Kidney (tissue), 13 donors: ENCODE measurements at regions not wholly inside any gene's neighbourhood (a gene's known extent, or its start where the extent isn't known, plus 50 kb on each side); places are given as distances from the start of the nearest gene placed in this dataset.

Experiments
- DNase-seq, 5 donors: peaks; one replicate each; pipeline ENCODE4 v3.0.0-alpha.2; 2013 to 2020
- FAIRE-seq: peaks from 2 replicates; lab custom pipeline; 2012; peaks lifted over from hg19 to GRCh38; lab: Jason Lieb, UNC
- H3K27ac ChIP-seq, 2 donors: one replicate each; pipeline ENCODE4 v1.7.0; 2013; ENCODE audit warnings: low read depth in 2 of 2, low read length in 2 of 2, inconsistent platforms in 1 of 2
- H3K27me3 ChIP-seq: one replicate; pipeline ENCODE4 v1.7.1; 2013; ENCODE audit warnings: low read length, inconsistent platforms; ENCODE audit not compliant: control insufficient read depth, insufficient read depth
- H3K36me3 ChIP-seq, 3 donors: one replicate each; pipeline versions ENCODE4 v1.7.0 to v1.7.1; 2013; ENCODE audit warnings: low read length in 3 of 3, control low read depth in 1 of 3, inconsistent platforms in 1 of 3; ENCODE audit not compliant: insufficient read depth in 3 of 3, control insufficient read depth in 2 of 3
- H3K4me1 ChIP-seq, 3 donors: one replicate each; pipeline versions ENCODE4 v1.7.0 to v1.7.1; 2013; ENCODE audit warnings: low read length in 3 of 3, inconsistent platforms in 1 of 3, low read depth in 1 of 3; ENCODE audit not compliant: control insufficient read depth in 2 of 3, insufficient read depth in 2 of 3
- H3K4me3 ChIP-seq, 3 donors: one replicate each; pipeline versions ENCODE4 v1.7.0 to v1.8.1; 2013; ENCODE audit warnings: low read length in 3 of 3, control low read depth in 1 of 3, inconsistent platforms in 1 of 3
- H3K9ac ChIP-seq, 3 donors: one replicate each; pipeline versions ENCODE4 v1.7.0 to v1.7.1; 2013; ENCODE audit warnings: low read length in 3 of 3, control low read depth in 1 of 3, inconsistent platforms in 1 of 3
- H3K9me3 ChIP-seq, 3 donors: one replicate each; pipeline versions ENCODE4 v1.7.0 to v1.7.1; 2013; ENCODE audit warnings: low read length in 3 of 3, control low read depth in 1 of 3, inconsistent platforms in 1 of 3; ENCODE audit not compliant: control insufficient read depth in 2 of 3, insufficient read depth in 1 of 3
- intact Hi-C: fragments of 100-400 bp; cut with DNase I; formaldehyde crosslinking; loops from one replicate; pipeline ENCODE4 v1.11.1; 2022
- TF ChIP-seq, protein P1 (sequence below): IDR thresholded peaks from 3 replicates; pipeline ENCODE4 v1.5.1; 2012; ENCODE audit warnings: mild to moderate bottlenecking, moderate library complexity, borderline replicate concordance; ENCODE audit not compliant: insufficient read depth; ENCODE audit errors: extremely low read depth
- donor health status: control.
- donor health status: control.
- donor health status: control.
- donor health status: control.
- donor health status: control.
- donor health status: DM: yes; HTN: yes; CAD: no.
- donor health status: Normal renal cell carcinoma (clear cell type).

- no peak overlapping the region for H3K9ac ChIP-seq
- FAIRE-seq (no peak), DNase-seq (no peak)
- H3K4me1 ChIP-seq, result no peaks in the 10 kb centered on the region
- H3K36me3 ChIP-seq, result no peaks in the 10 kb centered on the region
- H3K4me3 ChIP-seq, result no peak overlapping the region
- H3K27ac ChIP-seq, result no peak overlapping the region
- H3K9me3 ChIP-seq, result peaks cover 0 to 8% (median 0%) of the 10 kb centered on the region in 3 donors
- H3K27me3 ChIP-seq, result no peaks in the 10 kb centered on the region
- TF ChIP-seq, protein P1, sequence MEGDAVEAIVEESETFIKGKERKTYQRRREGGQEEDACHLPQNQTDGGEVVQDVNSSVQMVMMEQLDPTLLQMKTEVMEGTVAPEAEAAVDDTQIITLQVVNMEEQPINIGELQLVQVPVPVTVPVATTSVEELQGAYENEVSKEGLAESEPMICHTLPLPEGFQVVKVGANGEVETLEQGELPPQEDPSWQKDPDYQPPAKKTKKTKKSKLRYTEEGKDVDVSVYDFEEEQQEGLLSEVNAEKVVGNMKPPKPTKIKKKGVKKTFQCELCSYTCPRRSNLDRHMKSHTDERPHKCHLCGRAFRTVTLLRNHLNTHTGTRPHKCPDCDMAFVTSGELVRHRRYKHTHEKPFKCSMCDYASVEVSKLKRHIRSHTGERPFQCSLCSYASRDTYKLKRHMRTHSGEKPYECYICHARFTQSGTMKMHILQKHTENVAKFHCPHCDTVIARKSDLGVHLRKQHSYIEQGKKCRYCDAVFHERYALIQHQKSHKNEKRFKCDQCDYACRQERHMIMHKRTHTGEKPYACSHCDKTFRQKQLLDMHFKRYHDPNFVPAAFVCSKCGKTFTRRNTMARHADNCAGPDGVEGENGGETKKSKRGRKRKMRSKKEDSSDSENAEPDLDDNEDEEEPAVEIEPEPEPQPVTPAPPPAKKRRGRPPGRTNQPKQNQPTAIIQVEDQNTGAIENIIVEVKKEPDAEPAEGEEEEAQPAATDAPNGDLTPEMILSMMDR, result no peak
- intact Hi-C loops, result no loop called here
Measured at GRCh38 chr9:108684288-108685025, 171.3 kb downstream of the ACTL7B start.

- no peak for FAIRE-seq
- DNase-seq, result no peak
- H3K27me3 ChIP-seq, result no peaks in the 10 kb centered on the region
- H3K4me3 ChIP-seq, result no peak overlapping the region
- no peak overlapping the region for H3K27ac ChIP-seq
- H3K36me3 ChIP-seq, result no peaks in the 10 kb centered on the region
- H3K4me1 ChIP-seq, result no peaks in the 10 kb centered on the region
- H3K9ac ChIP-seq, result no peak overlapping the region
- TF ChIP-seq, protein P1, result no peak
- intact Hi-C loops, result no loop called here
- H3K9me3 ChIP-seq, result peaks cover 0 to 5% (median 0%) of the 10 kb centered on the region in 3 donors
Measured at GRCh38 chr9:108683245-108683644, 172.5 kb downstream of the ACTL7B start.

DNA sequence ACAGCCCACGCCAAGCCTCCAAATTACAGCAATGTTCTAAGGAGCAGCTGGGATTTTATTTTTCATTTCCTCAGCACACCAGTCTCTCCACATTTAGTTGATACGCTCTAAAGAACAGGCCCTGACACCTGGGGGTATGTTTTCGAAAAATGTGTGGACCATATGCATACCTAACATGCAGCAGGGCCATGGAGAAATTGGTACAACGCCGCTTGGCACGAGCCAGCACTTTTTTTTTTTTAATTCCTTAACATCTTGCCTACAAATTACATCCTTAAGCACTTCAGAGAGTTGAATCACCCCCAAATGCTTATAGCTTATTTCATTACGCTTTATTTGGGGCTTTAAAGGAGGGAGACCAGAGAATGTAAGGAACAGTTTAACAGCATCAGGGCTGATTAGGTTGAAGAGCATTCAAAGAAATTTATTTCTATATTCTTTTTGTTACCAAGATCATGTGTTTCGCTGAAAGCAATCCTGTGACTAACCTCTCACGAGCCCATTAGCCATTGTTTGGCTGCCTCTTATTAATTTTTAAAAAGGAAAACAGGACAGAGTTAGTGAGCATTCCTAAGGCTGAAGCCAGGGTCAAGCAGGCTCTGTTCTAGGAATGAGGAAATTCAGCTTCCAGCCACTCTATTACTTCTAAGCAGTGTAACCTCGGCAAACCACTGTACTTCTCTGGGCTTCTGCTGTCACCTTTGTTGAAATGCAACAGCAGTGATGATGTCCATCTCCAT is 173.8 kb downstream of the ACTL7B start:
- FAIRE-seq (no peak), DNase-seq (no peak)
- TF ChIP-seq, protein P1, result no peak

More for the DNA sequence above, 173.8 kb downstream of the ACTL7B start:
- Histone ChIP-seq H3K4me3 (no peak overlapping the region), H3K9me3 (peaks cover 0 to 5% (median 0%) of the 10 kb centered on the region in 3 donors), H3K9ac (no peak overlapping the region), H3K36me3 (no peaks in the 10 kb centered on the region), H3K27ac (no peak overlapping the region), H3K4me1 (no peaks in the 10 kb centered on the region), H3K27me3 (no peaks in the 10 kb centered on the region)
- intact Hi-C loops, result no loop called here
